B cell (primary cell): ENCODE measurements at regions not wholly inside any gene's neighbourhood (a gene's known extent, or its start where the extent isn't known, plus 50 kb on each side); places are given as distances from the start of the nearest gene placed in this dataset.

Source experiments
- ATAC-seq: fragments of 200-7000 bp; cut with Tn5 transposase; one replicate; pipeline ENCODE4 v1.10.0; 2021; ENCODE audit warnings: low read depth, mild to moderate bottlenecking, moderate number of reproducible peaks, moderate library complexity
- CTCF ChIA-PET: fragments of 350-600 bp; sonication (Branson Sonifier 250); formaldehyde crosslinking; loops from one replicate; lab custom pipeline; 2021; ENCODE audit warnings: antibody characterized with exemption, inconsistent platforms; lab: Charles Lee
- POLR2A ChIA-PET: fragments of 350-600 bp; sonication (Branson Sonifier 250); formaldehyde crosslinking; loops from one replicate; lab custom pipeline; 2021; ENCODE audit warnings: antibody characterized with exemption; lab: Charles Lee
- DNase-seq: peaks from one replicate; pipeline ENCODE4 v3.0.0; 2013
- H2AFZ ChIP-seq: 2 replicates; pipeline ENCODE4 v1.6.1; 2012; ENCODE audit warnings: mild to moderate bottlenecking, low read depth, low read length; ENCODE audit not compliant: insufficient read depth, poor library complexity, severe bottlenecking
- H3K27ac ChIP-seq, 2 donors: 1 replicate in 1 of 2; 2 replicates in 1 of 2; pipeline ENCODE4 v1.5.1; 2012 to 2013; ENCODE audit warnings: low read length in 2 of 2, mild to moderate bottlenecking in 2 of 2, moderate library complexity in 1 of 2
- H3K27me3 ChIP-seq, 4 experiments: fragments of 200-600 bp in 1 of 4; sonication (generic) in 1 of 4; replicated peaks in 1 of 4; 1 replicate in 2 of 4; 2 replicates in 2 of 4; pipeline versions ENCODE4 v1.6.1 to v1.7.0; 2013 to 2016; ENCODE audit warnings: low read length in 3 of 4, mild to moderate bottlenecking in 2 of 4, mixed read lengths in 1 of 4, moderate library complexity in 1 of 4; ENCODE audit not compliant: insufficient read depth in 4 of 4, control insufficient read depth in 3 of 4; ENCODE audit errors: control extremely low read depth in 1 of 4
- H3K36me3 ChIP-seq, 2 experiments: replicated peaks in 1 of 2; 1 replicate in 1 of 2; 2 replicates in 1 of 2; pipeline versions ENCODE4 v1.6.1 to v1.7.1; 2013; ENCODE audit warnings: low read length in 1 of 2; ENCODE audit not compliant: insufficient read depth in 2 of 2, control insufficient read depth in 1 of 2; ENCODE audit errors: control extremely low read depth in 1 of 2, extremely low read depth in 1 of 2
- H3K4me1 ChIP-seq, 2 donors: fragments of 200-600 bp in 1 of 2; sonication (generic) in 1 of 2; 1 replicate in 1 of 2; 2 replicates in 1 of 2; pipeline versions ENCODE4 v1.5.1 to v1.6.1; 2013 to 2017; ENCODE audit warnings: low read length in 2 of 2; ENCODE audit not compliant: control insufficient read depth in 2 of 2, insufficient read depth in 2 of 2
- H3K4me2 ChIP-seq: replicated peaks from 2 replicates; pipeline ENCODE3; 2012; ENCODE audit warnings: mild to moderate bottlenecking, low read depth, low read length; ENCODE audit not compliant: poor library complexity, severe bottlenecking
- H3K4me3 ChIP-seq, 5 experiments: fragments of 200-600 bp in 1 of 5; sonication (generic) in 1 of 5; 1 replicate in 3 of 5; 2 replicates in 2 of 5; pipeline versions ENCODE4 v1.5.1 to v1.7.0; 2011 to 2016; ENCODE audit warnings: low read length in 4 of 5, mild to moderate bottlenecking in 4 of 5, low read depth in 2 of 5, control low read depth in 1 of 5, moderate library complexity in 1 of 5; ENCODE audit not compliant: insufficient read depth in 1 of 5; ENCODE audit errors: control extremely low read depth in 1 of 5, extremely low read depth in 1 of 5
- H3K79me2 ChIP-seq: fragments of 200-600 bp; sonication (generic); one replicate; pipeline ENCODE4 v1.6.0; 2016; ENCODE audit warnings: low read length; ENCODE audit not compliant: control insufficient read depth, insufficient read depth
- H3K9ac ChIP-seq: fragments of 200-600 bp; sonication (generic); 2 replicates; pipeline ENCODE4 v1.6.1; 2017; ENCODE audit warnings: mild to moderate bottlenecking, low read length, moderate library complexity
- H3K9me3 ChIP-seq, 3 donors: one replicate each; pipeline versions ENCODE4 v1.6.1 to v1.7.1; 2013; ENCODE audit warnings: low read length in 2 of 3; ENCODE audit not compliant: control insufficient read depth in 2 of 3, insufficient read depth in 1 of 3; ENCODE audit errors: control extremely low read depth in 1 of 3
- H4K20me1 ChIP-seq: 2 replicates; pipeline ENCODE4 v1.6.0; 2012; ENCODE audit warnings: mild to moderate bottlenecking, low read length; ENCODE audit not compliant: insufficient read depth, control insufficient read depth, poor library complexity, severe bottlenecking
- H3K27ac Mint-ChIP-seq: one replicate; pipeline ENCODE4 v1.8.0; 2021; ENCODE audit warnings: mixed read lengths
- H3K27me3 Mint-ChIP-seq: one replicate; pipeline ENCODE4 v1.8.0; 2021; ENCODE audit warnings: mixed read lengths
- H3K4me1 Mint-ChIP-seq: one replicate; pipeline ENCODE4 v1.8.0; 2021; ENCODE audit warnings: mixed read lengths
- H3K4me3 Mint-ChIP-seq: one replicate; pipeline ENCODE4 v1.8.0; 2021; ENCODE audit warnings: mixed read lengths
- H3K9me3 Mint-ChIP-seq: one replicate; pipeline ENCODE4 v1.8.0; 2022; ENCODE audit warnings: mixed read lengths; ENCODE audit not compliant: insufficient read depth
- EZH2 ChIP-seq: IDR thresholded peaks from 2 replicates; pipeline ENCODE4 v1.6.1; 2012; ENCODE audit warnings: borderline replicate concordance, low read depth, mild to moderate bottlenecking, moderate library complexity, low read length; ENCODE audit not compliant: insufficient read depth, poor library complexity, severe bottlenecking
- WGBS: methylation state at CpG from one replicate; pipeline ENCODE4 v1.1.5; 2013; ENCODE audit warnings: missing lambda C conversion rate; ENCODE audit not compliant: insufficient coverage; 5-methylcytosine and 5-hydroxymethylcytosine counted together
- intact Hi-C: fragments of 100-400 bp; cut with micrococcal nuclease; formaldehyde crosslinking; loops from one replicate; pipeline ENCODE4 v1.10.0; 2022
- TF ChIP-seq, protein P1 (sequence below): fragments of 200-600 bp; IDR thresholded peaks from one replicate; pipeline ENCODE4 v1.8.0; 2022; ENCODE audit warnings: antibody characterized with exemption, mild to moderate bottlenecking

DNA sequence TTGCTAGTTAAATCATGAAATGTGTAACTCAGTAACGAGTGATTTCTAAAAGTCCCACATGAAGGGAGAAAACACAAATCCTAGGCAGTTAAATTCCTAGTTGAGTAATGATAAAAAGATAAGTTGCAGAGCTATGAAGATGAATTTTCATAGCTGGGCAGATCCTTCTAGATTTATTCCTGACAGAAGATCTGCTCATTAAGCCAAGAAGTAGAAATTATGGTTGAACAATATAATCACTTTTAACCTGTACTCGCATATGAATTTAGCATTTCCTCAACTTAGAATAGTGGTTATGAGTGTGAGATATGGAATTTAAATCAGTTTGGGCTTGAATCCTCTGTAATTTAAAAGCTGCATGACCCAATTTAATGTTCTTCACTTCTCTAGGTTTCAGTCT lies 359.2 kb upstream of the HSF2 start:
- intact Hi-C loops: no loop called here
- H3K4me1 Mint-ChIP-seq: no peaks in the 10 kb centered on the region
- no peaks in the 10 kb centered on the region for H3K27me3 Mint-ChIP-seq
- Histone ChIP-seq H2AFZ (no peak overlapping the region), H3K9ac (no peak overlapping the region), H3K27me3 (no peaks in the 10 kb centered on the region), H3K4me1 (no peaks in the 10 kb centered on the region), H3K36me3 (no peaks in the 10 kb centered on the region), H3K27ac (no peak overlapping the region), H3K4me3 (no peak overlapping the region), H3K9me3 (no peaks in the 10 kb centered on the region), H4K20me1 (no peaks in the 10 kb centered on the region), H3K79me2 (no peaks in the 10 kb centered on the region), H3K4me2 (no peak overlapping the region)
- H3K9me3 Mint-ChIP-seq: no peaks in the 10 kb centered on the region
- ATAC-seq (no peak), DNase-seq (no peak)
- no peak overlapping the region for H3K4me3 Mint-ChIP-seq
- ChIA-PET CTCF (no interaction called here), POLR2A (no interaction called here)
- no peak for TF ChIP-seq EZH2
- TF ChIP-seq, protein P1, sequence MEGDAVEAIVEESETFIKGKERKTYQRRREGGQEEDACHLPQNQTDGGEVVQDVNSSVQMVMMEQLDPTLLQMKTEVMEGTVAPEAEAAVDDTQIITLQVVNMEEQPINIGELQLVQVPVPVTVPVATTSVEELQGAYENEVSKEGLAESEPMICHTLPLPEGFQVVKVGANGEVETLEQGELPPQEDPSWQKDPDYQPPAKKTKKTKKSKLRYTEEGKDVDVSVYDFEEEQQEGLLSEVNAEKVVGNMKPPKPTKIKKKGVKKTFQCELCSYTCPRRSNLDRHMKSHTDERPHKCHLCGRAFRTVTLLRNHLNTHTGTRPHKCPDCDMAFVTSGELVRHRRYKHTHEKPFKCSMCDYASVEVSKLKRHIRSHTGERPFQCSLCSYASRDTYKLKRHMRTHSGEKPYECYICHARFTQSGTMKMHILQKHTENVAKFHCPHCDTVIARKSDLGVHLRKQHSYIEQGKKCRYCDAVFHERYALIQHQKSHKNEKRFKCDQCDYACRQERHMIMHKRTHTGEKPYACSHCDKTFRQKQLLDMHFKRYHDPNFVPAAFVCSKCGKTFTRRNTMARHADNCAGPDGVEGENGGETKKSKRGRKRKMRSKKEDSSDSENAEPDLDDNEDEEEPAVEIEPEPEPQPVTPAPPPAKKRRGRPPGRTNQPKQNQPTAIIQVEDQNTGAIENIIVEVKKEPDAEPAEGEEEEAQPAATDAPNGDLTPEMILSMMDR: no peak
- H3K27ac Mint-ChIP-seq: no peak overlapping the region
- WGBS: no CpG with 5 or more reads among the region's 2 CpGs

DNA sequence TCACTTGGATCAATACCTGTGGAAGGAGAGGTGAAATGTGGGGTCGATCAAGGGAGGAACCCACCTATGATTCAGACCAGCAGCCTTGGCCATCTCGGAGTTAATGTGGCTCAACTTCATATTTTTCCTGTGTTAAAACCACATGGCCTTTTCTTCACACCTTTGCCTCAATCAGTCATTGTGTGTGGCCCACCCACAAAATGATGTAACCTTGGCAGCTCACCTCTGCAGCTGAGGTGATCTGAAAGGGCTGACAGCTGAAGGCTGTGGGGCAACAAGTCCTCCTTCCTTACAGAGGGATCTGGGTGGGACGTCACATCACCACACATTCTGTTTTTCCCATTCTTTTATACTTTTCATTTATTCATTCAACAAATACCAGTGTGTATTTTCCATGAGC lies 357.1 kb upstream of the HSF2 start:
- DNase-seq (no peak), ATAC-seq (no peak)
- ChIA-PET CTCF (interaction anchor here (1.3 kb wide), 1 partner anchor 8 kb away, joined by 3 read pairs; no protein-coding TSS in a partner anchor), POLR2A (no interaction called here)
- no peak overlapping the region for H3K4me3 ChIP-seq
- Mint-ChIP-seq H3K9me3 (no peaks in the 10 kb centered on the region), H3K27ac (no peak overlapping the region), H3K4me1 (no peaks in the 10 kb centered on the region), H3K4me3 (no peak overlapping the region), H3K27me3 (no peaks in the 10 kb centered on the region)
- no peak overlapping the region for H3K27ac ChIP-seq
- H3K4me2 ChIP-seq: no peak overlapping the region
- H3K79me2 ChIP-seq: no peaks in the 10 kb centered on the region
- H2AFZ ChIP-seq: no peak overlapping the region
- H3K36me3 ChIP-seq: no peaks in the 10 kb centered on the region
- H3K4me1 ChIP-seq: no peaks in the 10 kb centered on the region
- H3K27me3 ChIP-seq: no peaks in the 10 kb centered on the region
- TF ChIP-seq, protein P1: no peak
- no peak for TF ChIP-seq EZH2
- no peak overlapping the region for H3K9ac ChIP-seq
- WGBS: 100% methylated on average over 1 of the region's 3 CpGs
- H4K20me1 ChIP-seq: no peaks in the 10 kb centered on the region
- no peaks in the 10 kb centered on the region for H3K9me3 ChIP-seq
- intact Hi-C loops: no loop called here
